ENCODE measurements at regions not wholly inside any gene's neighbourhood (a gene's known extent, or its start where the extent isn't known, plus 50 kb on each side); places are given as distances from the start of the nearest gene placed in this dataset.

DNA sequence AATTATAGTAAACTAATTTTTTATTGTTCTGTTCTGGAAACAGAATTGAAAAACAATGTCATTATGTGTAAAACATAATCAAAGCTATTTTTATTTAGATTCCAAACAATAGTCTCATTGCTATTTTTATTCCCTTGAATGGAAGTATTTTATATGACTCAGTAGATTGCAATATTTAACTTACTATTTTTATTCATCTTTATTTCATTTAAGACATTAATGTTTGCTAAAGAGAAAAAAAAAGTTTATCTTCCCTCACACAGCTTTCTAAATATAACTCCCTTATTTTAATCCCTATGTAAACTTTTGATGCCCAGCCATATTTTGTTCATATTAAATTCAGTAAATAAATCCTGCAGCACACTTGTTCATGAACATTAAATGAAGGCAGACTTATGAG, 622.4 kb downstream of the SLC6A15 start:
- no peak overlapping the region for H3K4me3 ChIP-seq (ENCODE audit: low read depth, low read length)
- no peaks in the 10 kb centered on the region for H3K36me3 ChIP-seq (ENCODE audit: control insufficient read depth, insufficient read depth, low read length)
- no peak overlapping the region for H3K27ac ChIP-seq (ENCODE audit: low read depth, low read length)
- H3K9me3 ChIP-seq (ENCODE audit: control insufficient read depth, insufficient read depth, low read depth, low read length), result no peaks in the 10 kb centered on the region
- no peaks in the 10 kb centered on the region for H3K27me3 ChIP-seq (ENCODE audit: control insufficient read depth, insufficient read depth, low read length)
- no peak overlapping the region for H3K9ac ChIP-seq (ENCODE audit: low read length)
- H3K4me1 ChIP-seq (ENCODE audit: control insufficient read depth, insufficient read depth, low read length), result no peaks in the 10 kb centered on the region

- H3K9ac ChIP-seq (ENCODE audit: low read length), result no peak overlapping the region
- no peaks in the 10 kb centered on the region for H3K36me3 ChIP-seq (ENCODE audit: control insufficient read depth, insufficient read depth, low read length)
- no peaks in the 10 kb centered on the region for H3K4me1 ChIP-seq (ENCODE audit: control insufficient read depth, insufficient read depth, low read length)
- H3K27me3 ChIP-seq (ENCODE audit: control insufficient read depth, insufficient read depth, low read length), result no peaks in the 10 kb centered on the region; the same call in 1 of the 2 replicates
- no peak overlapping the region for H3K4me3 ChIP-seq (ENCODE audit: low read depth, low read length)
- 0 out of 2 replicates have a peak, but pooled peaks cover 2% of the 10 kb centered on the region for H3K9me3 ChIP-seq (ENCODE audit: control insufficient read depth, insufficient read depth, low read depth, low read length)
- no peak overlapping the region for H3K27ac ChIP-seq (ENCODE audit: low read depth, low read length)
Observed at GRCh38 chr12:84277986-84278385, 634.6 kb downstream of the SLC6A15 start.

DNA sequence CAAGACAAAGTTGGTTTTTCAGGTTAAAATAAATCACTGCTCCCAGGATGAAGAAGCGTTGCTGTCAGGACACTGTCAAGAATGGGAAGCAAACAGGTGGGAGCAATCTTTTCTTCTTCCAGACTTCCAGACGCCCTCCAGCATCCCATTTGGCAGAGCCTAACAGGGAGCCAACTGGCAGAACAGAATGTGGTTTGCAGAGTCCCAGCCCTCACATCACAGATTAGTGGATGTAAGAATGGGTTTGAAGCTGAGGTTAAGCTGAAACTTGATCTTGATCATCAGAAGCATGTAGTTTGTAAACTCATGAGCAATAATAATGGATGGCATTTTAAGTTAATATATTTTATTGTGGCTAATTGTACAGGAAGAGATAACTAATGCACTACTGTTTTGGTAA, 636.4 kb downstream of the SLC6A15 start:
- no peak overlapping the region for H3K4me3 ChIP-seq (ENCODE audit: low read depth, low read length)
- peaks cover 3% of the 10 kb centered on the region; the same call in 1 of the 2 replicates for H3K27me3 ChIP-seq (ENCODE audit: control insufficient read depth, insufficient read depth, low read length)
- no peaks in the 10 kb centered on the region; the same call in 1 of the 2 replicates for H3K4me1 ChIP-seq (ENCODE audit: control insufficient read depth, insufficient read depth, low read length)
- no peak overlapping the region for H3K27ac ChIP-seq (ENCODE audit: low read depth, low read length)
- no peaks in the 10 kb centered on the region for H3K36me3 ChIP-seq (ENCODE audit: control insufficient read depth, insufficient read depth, low read length)
- H3K9me3 ChIP-seq (ENCODE audit: control insufficient read depth, insufficient read depth, low read depth, low read length), result 0 out of 2 replicates have a peak, but pooled peaks cover 2% of the 10 kb centered on the region
- no peak overlapping the region for H3K9ac ChIP-seq (ENCODE audit: low read length)

DNA sequence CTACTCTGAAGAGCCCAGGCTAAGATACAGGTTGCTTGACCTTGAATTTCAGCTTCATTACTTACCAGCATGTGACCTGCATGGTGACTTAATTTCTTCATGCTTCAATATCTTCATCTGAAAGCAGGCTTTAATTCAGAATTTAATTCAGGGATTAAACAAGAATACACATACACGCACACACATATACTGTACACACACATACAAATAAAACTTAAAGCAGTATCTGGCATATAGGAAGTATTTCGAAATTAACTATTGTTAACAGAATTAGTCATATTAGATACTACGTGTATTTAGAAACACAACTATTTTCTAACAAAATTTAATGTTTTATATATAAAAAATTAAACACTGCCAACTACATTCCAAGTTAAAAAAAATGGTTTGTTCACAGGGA, 640.3 kb downstream of the SLC6A15 start:
- peaks cover 14% of the 10 kb centered on the region for H3K4me1 ChIP-seq (ENCODE audit: control insufficient read depth, insufficient read depth, low read length)
- no peak overlapping the region for H3K27ac ChIP-seq (ENCODE audit: low read depth, low read length)
- no peaks in the 10 kb centered on the region for H3K36me3 ChIP-seq (ENCODE audit: control insufficient read depth, insufficient read depth, low read length)
- no peaks in the 10 kb centered on the region for H3K9me3 ChIP-seq (ENCODE audit: control insufficient read depth, insufficient read depth, low read depth, low read length)
- H3K27me3 ChIP-seq (ENCODE audit: control insufficient read depth, insufficient read depth, low read length), result peaks cover 35% of the 10 kb centered on the region
- no peak overlapping the region for H3K4me3 ChIP-seq (ENCODE audit: low read depth, low read length)
- H3K9ac ChIP-seq (ENCODE audit: low read length), result no peak overlapping the region

GRCh38 chr12:84270470-84271140, 642.0 kb downstream of the SLC6A15 start:
- Histone ChIP-seq H3K4me1 (ENCODE audit: control insufficient read depth, insufficient read depth, low read length) (peaks cover 14% of the 10 kb centered on the region), H3K36me3 (ENCODE audit: control insufficient read depth, insufficient read depth, low read length) (no peaks in the 10 kb centered on the region), H3K9ac (ENCODE audit: low read length) (no peak overlapping the region), H3K27me3 (ENCODE audit: control insufficient read depth, insufficient read depth, low read length) (peaks cover 36% of the 10 kb centered on the region), H3K27ac (ENCODE audit: low read depth, low read length) (no peak overlapping the region), H3K9me3 (ENCODE audit: control insufficient read depth, insufficient read depth, low read depth, low read length) (no peaks in the 10 kb centered on the region), H3K4me3 (ENCODE audit: low read depth, low read length) (no peak overlapping the region)

GRCh38 chr12:84247931-84248330, 664.7 kb downstream of the SLC6A15 start:
- no peak overlapping the region for H3K9ac ChIP-seq (ENCODE audit: low read length)
- no peaks in the 10 kb centered on the region for H3K4me1 ChIP-seq (ENCODE audit: control insufficient read depth, insufficient read depth, low read length)
- H3K27me3 ChIP-seq (ENCODE audit: control insufficient read depth, insufficient read depth, low read length), result no peaks in the 10 kb centered on the region
- no peak overlapping the region for H3K4me3 ChIP-seq (ENCODE audit: low read depth, low read length)
- H3K36me3 ChIP-seq (ENCODE audit: control insufficient read depth, insufficient read depth, low read length), result no peaks in the 10 kb centered on the region
- H3K9me3 ChIP-seq (ENCODE audit: control insufficient read depth, insufficient read depth, low read depth, low read length), result peaks cover 5% of the 10 kb centered on the region; the same call in 1 of the 2 replicates
- no peak overlapping the region for H3K27ac ChIP-seq (ENCODE audit: low read depth, low read length)

GRCh38 chr12:84243686-84244085, 668.9 kb downstream of the SLC6A15 start:
- Histone ChIP-seq H3K27ac (ENCODE audit: low read depth, low read length) (no peak overlapping the region), H3K9me3 (ENCODE audit: control insufficient read depth, insufficient read depth, low read depth, low read length) (peaks cover 5% of the 10 kb centered on the region; the same call in 1 of the 2 replicates), H3K9ac (ENCODE audit: low read length) (no peak overlapping the region), H3K4me1 (ENCODE audit: control insufficient read depth, insufficient read depth, low read length) (no peaks in the 10 kb centered on the region), H3K27me3 (ENCODE audit: control insufficient read depth, insufficient read depth, low read length) (no peaks in the 10 kb centered on the region), H3K4me3 (ENCODE audit: low read depth, low read length) (no peak overlapping the region), H3K36me3 (ENCODE audit: control insufficient read depth, insufficient read depth, low read length) (no peaks in the 10 kb centered on the region)

DNA sequence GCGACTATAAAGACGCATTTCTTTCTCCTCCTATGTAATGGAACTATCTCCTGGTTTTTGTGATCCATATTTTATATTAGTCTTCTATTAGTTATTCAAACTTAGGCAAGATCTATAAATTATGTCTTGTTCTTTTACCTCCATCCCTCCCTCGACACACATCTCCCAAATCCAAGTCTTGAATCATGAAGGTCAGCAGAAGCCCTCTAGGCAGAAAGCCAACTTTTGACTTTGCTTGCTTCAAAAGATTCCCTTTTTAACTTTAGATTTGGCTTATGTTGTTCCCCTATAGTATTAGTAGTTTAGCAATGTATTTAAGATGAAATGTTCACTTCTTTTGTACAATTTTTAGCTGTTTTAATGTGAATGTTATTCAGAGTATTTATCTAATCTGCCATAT, 689.8 kb downstream of the SLC6A15 start:
- H3K9ac ChIP-seq (ENCODE audit: low read length), result no peak overlapping the region
- no peak overlapping the region for H3K4me3 ChIP-seq (ENCODE audit: low read depth, low read length)
- no peaks in the 10 kb centered on the region for H3K4me1 ChIP-seq (ENCODE audit: control insufficient read depth, insufficient read depth, low read length)
- H3K9me3 ChIP-seq (ENCODE audit: control insufficient read depth, insufficient read depth, low read depth, low read length), result no peaks in the 10 kb centered on the region
- H3K27me3 ChIP-seq (ENCODE audit: control insufficient read depth, insufficient read depth, low read length), result no peaks in the 10 kb centered on the region
- no peak overlapping the region for H3K27ac ChIP-seq (ENCODE audit: low read depth, low read length)
- H3K36me3 ChIP-seq (ENCODE audit: control insufficient read depth, insufficient read depth, low read length), result no peaks in the 10 kb centered on the region

- H3K36me3 ChIP-seq (ENCODE audit: control insufficient read depth, insufficient read depth, low read length), result no peaks in the 10 kb centered on the region
- H3K9ac ChIP-seq (ENCODE audit: low read length), result no peak overlapping the region
- H3K4me3 ChIP-seq (ENCODE audit: low read depth, low read length), result no peak overlapping the region
- no peaks in the 10 kb centered on the region for H3K27me3 ChIP-seq (ENCODE audit: control insufficient read depth, insufficient read depth, low read length)
- no peaks in the 10 kb centered on the region for H3K4me1 ChIP-seq (ENCODE audit: control insufficient read depth, insufficient read depth, low read length)
- H3K27ac ChIP-seq (ENCODE audit: low read depth, low read length), result no peak overlapping the region
- peaks cover 3% of the 10 kb centered on the region; the same call in 1 of the 2 replicates for H3K9me3 ChIP-seq (ENCODE audit: control insufficient read depth, insufficient read depth, low read depth, low read length)
Observed at GRCh38 chr12:84218406-84218805, 694.2 kb downstream of the SLC6A15 start.

DNA sequence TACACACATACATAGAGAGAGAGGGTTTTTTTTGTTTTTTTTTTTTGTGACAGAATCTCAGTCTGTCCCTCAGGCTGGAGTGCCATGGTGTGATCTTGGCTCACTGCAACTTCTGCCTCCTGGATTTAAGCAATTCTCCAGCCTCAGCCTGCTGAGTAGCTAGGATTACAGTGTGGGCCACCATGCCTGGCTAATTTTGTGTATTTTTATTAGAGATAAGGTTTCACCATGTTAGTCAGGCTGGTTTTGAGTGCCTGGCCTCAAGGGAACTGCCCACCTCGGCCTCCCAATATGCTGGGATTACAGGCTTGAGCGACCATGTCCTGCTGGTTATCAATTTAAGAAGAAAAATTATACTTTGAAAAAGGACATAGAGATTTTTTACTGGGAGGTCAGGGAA, 710.6 kb downstream of the SLC6A15 start:
- Histone ChIP-seq H3K27me3 (ENCODE audit: control insufficient read depth, insufficient read depth, low read length) (no peaks in the 10 kb centered on the region), H3K9me3 (ENCODE audit: control insufficient read depth, insufficient read depth, low read depth, low read length) (no peaks in the 10 kb centered on the region), H3K36me3 (ENCODE audit: control insufficient read depth, insufficient read depth, low read length) (no peaks in the 10 kb centered on the region), H3K4me3 (ENCODE audit: low read depth, low read length) (no peak overlapping the region), H3K27ac (ENCODE audit: low read depth, low read length) (no peak overlapping the region), H3K4me1 (ENCODE audit: control insufficient read depth, insufficient read depth, low read length) (no peaks in the 10 kb centered on the region), H3K9ac (ENCODE audit: low read length) (no peak overlapping the region)

DNA sequence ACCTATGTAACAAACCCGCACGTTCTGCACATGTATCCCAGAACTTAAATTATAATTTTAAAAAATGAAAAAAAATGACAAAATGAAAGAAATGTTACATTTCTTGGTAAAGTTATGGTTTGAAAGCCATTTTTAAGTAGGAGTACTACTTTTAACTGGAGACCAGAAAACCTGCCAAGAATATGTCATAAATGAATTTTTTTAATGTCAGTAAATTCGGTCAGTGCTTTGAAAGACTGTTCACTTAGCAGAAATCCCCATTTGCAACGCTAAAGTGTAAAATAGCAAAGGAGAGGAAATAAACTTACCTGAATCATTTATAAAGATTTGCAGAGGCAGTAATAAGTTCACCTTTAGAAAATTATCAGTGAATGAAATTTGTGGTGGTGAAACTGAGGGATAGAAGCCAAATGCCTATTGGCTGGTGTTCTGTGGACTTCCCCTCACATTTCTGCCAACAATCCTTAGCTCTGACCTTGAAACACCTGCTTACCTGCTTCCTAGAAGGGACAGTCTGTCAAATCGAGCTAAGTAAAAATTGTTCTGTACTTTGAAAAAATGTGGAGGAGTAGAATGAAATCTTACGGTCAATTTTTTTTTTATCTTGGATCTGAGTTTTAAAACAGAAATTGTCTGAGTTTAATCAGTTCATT, 714.2 kb downstream of the SLC6A15 start:
- no peaks in the 10 kb centered on the region for H3K27me3 ChIP-seq (ENCODE audit: control insufficient read depth, insufficient read depth, low read length)
- no peaks in the 10 kb centered on the region for H3K9me3 ChIP-seq (ENCODE audit: control insufficient read depth, insufficient read depth, low read depth, low read length)
- H3K36me3 ChIP-seq (ENCODE audit: control insufficient read depth, insufficient read depth, low read length), result no peaks in the 10 kb centered on the region
- no peak overlapping the region for H3K9ac ChIP-seq (ENCODE audit: low read length)
- H3K4me1 ChIP-seq (ENCODE audit: control insufficient read depth, insufficient read depth, low read length), result no peaks in the 10 kb centered on the region
- H3K4me3 ChIP-seq (ENCODE audit: low read depth, low read length), result no peak overlapping the region
- H3K27ac ChIP-seq (ENCODE audit: low read depth, low read length), result no peak overlapping the region
